ENCODE measurements at regions not wholly inside any gene's neighbourhood (a gene's known extent, or its start where the extent isn't known, plus 50 kb on each side); places are given as distances from the start of the nearest gene placed in this dataset.

- TF ChIP-seq CTCF (IDR thresholded peaks at IDR 0.05) (no peak), POLR2A (IDR thresholded peaks at IDR 0.05) (no peak)
Measured at GRCh38 chr2:221142341-221142740, 429.8 kb downstream of the EPHA4 start.
